Right lobe of liver (tissue), 4 donors: ENCODE measurements at regions not wholly inside any gene's neighbourhood (a gene's known extent, or its start where the extent isn't known, plus 50 kb on each side); places are given as distances from the start of the nearest gene placed in this dataset.

Source experiments
- CTCF ChIP-seq, 4 donors: fragments of 200-600 bp in 3 of 4; fragments of 450-650 bp in 1 of 4; IDR thresholded peaks; one replicate each; pipeline versions ENCODE4 v1.5.1 to v1.8.0; 2016 to 2022; ENCODE audit warnings: antibody characterized with exemption in 4 of 4, mild to moderate bottlenecking in 2 of 4
- POLR2A ChIP-seq: fragments of 450-650 bp; IDR thresholded peaks from one replicate; pipeline ENCODE4 v1.6.1; 2017; ENCODE audit warnings: antibody characterized with exemption, mild to moderate bottlenecking
- donor health status: DM: no; HTN: no; CAD: no.
- donor health status: DM: no; HTN: no; CAD: no.
- donor health status: DM: no; HTN: yes; CAD: no.

GRCh38 chr2:54065411-54065810 is 50.0 kb upstream of the ACYP2 start:
- TF ChIP-seq CTCF (IDR thresholded peaks at IDR 0.05) (no peak), POLR2A (no peak)
